ENCODE measurements at regions not wholly inside any gene's neighbourhood (a gene's known extent, or its start where the extent isn't known, plus 50 kb on each side); places are given as distances from the start of the nearest gene placed in this dataset.
A peak's percentile ranks its signal among the peaks of the same experiment; 100 is the strongest.

DNA sequence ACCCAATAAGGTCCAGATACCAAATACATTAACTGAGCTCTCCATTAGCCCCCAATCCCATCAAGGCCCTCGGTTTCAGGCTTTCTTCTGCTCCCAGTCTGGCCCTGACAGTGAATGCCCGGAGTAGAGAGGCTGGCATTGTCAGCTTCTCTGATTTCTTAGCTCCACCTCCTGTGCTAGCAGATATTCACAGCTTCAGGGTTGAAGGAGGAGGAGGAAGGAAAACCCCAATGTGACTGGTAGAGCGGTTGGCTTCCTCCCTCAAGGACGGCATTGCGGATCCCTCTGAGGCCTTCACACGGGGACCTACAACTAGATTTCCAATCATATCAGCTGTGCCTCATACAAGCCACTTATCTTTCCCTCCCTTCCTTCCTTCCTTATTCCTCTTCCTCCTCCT, 164.1 kb upstream of the SYNDIG1 start:
- Histone ChIP-seq H3K27ac (no peak overlapping the region), H3K9me3 (no peaks in the 10 kb centered on the region), H3K36me3 (no peaks in the 10 kb centered on the region), H3K27me3 (no peaks in the 10 kb centered on the region), H3K4me1 (no peaks in the 10 kb centered on the region), H3K4me3 (no peak overlapping the region)
- intact Hi-C loops (cut with DNase I): no loop called here
- peak in 1 of 2 donors; percentile 74 for DNase-seq (ENCODE audit: extremely low spot score in 2 of 2)
- TF ChIP-seq POLR2A (IDR thresholded peaks at IDR 0.05): no peak

DNA sequence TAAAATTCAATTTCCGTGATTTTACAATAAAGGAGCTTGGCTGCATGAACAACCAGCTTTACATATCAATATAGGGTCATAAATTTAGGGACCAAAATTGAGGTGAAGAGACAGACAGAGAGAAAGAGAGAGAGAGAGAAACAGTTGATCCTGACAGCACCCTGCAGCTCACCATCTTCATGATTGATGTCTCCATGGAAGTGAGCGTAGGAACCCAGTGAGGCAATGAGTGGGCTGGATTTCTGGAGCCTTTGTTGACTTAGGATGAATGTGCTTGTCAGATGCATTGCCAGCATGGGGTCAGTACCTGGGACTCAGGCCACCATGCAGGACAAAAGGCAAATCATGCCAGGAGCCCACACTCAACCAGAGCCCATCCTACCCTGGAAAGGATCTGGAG, 165.1 kb upstream of the SYNDIG1 start:
- Histone ChIP-seq H3K4me3 (no peak overlapping the region), H3K4me1 (no peaks in the 10 kb centered on the region), H3K36me3 (no peaks in the 10 kb centered on the region), H3K27ac (no peak overlapping the region), H3K27me3 (no peaks in the 10 kb centered on the region), H3K9me3 (no peaks in the 10 kb centered on the region)
- TF ChIP-seq, protein P1, sequence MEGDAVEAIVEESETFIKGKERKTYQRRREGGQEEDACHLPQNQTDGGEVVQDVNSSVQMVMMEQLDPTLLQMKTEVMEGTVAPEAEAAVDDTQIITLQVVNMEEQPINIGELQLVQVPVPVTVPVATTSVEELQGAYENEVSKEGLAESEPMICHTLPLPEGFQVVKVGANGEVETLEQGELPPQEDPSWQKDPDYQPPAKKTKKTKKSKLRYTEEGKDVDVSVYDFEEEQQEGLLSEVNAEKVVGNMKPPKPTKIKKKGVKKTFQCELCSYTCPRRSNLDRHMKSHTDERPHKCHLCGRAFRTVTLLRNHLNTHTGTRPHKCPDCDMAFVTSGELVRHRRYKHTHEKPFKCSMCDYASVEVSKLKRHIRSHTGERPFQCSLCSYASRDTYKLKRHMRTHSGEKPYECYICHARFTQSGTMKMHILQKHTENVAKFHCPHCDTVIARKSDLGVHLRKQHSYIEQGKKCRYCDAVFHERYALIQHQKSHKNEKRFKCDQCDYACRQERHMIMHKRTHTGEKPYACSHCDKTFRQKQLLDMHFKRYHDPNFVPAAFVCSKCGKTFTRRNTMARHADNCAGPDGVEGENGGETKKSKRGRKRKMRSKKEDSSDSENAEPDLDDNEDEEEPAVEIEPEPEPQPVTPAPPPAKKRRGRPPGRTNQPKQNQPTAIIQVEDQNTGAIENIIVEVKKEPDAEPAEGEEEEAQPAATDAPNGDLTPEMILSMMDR (IDR thresholded peaks at IDR 0.05): no peak
- TF ChIP-seq POLR2A (IDR thresholded peaks at IDR 0.05) (no peak), POLR2AphosphoS5 (IDR thresholded peaks at IDR 0.05; ENCODE audit: insufficient read depth in 1 of 2, low read depth in 1 of 2) (no peak)
- DNase-seq (ENCODE audit: extremely low spot score in 2 of 2): peak in 1 of 2 donors; percentile 71
- intact Hi-C loops (cut with DNase I): loop anchor here (5.0 kb wide), 1 partner anchor 613 kb away; no protein-coding TSS in a partner anchor

DNA sequence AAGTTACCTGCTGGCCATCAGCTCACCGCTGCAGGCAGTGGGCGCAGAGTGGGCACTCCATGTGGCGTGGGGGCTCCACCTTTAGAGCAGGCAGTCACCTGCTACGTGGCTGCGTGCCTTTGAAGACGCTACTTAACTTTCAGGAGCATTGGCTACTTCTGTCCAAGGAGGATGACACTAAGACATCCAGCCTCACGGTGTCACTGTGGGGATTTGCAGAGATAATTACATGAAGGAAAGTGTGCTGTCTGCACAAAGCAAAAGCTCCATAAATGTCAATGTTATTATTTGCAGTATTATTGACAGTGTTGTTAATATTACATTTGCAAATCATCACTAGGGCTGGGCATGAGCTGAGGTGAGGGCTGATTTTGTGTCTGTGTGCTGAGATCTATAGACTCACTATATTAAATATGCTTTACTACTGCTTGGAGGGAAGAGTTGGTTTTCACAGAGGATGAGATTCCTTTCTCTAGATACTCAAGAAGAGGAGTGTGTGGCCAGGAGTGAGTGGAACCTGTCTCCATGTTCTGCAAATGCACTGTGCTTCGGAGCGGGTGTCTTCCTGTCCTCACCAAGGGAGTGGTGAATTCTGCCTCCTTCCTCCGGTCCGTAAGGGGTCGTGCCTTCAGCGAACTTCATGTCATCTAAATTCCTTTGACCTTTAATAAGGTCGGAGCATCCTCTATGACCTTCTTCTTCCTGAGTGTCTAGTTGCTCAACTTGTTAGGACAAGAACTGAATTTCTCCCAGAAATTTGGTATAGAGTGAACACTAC, 165.8 kb upstream of the SYNDIG1 start:
- Histone ChIP-seq H3K36me3 (no peaks in the 10 kb centered on the region), H3K27me3 (no peaks in the 10 kb centered on the region), H3K4me1 (no peaks in the 10 kb centered on the region), H3K27ac (no peak overlapping the region), H3K9me3 (no peaks in the 10 kb centered on the region), H3K4me3 (no peak overlapping the region)
- no peak for TF ChIP-seq POLR2AphosphoS5 (IDR thresholded peaks at IDR 0.05; ENCODE audit: insufficient read depth in 1 of 2, low read depth in 1 of 2)
- TF ChIP-seq, protein P1 (IDR thresholded peaks at IDR 0.05): no peak
- TF ChIP-seq POLR2A (IDR thresholded peaks at IDR 0.05): no peak
- intact Hi-C loops (cut with DNase I): loop anchor here (5.0 kb wide), 1 partner anchor 614 kb away; no protein-coding TSS in a partner anchor
- peak in 1 of 2 donors; percentile 49 for DNase-seq (ENCODE audit: extremely low spot score in 2 of 2)

DNA sequence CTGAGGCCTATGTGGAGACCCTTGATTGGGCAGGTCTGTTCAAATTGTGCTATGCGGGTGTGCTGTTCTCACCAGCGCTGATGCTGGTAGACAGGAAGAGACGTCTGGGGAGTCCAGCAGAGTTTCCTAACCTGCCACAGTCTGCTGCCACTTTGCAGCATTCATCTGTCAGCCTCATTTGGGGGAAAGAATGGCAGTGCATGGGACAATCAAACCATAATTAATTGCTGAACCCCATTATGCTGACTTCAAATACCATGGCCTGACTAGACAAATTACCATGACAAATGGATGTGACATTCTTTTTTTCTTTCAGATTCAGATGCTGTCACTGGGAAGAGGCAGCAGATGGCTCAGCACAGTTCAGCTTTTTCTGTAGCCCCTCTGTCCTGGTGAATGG, 171.4 kb upstream of the SYNDIG1 start:
- H3K4me3 ChIP-seq: no peak overlapping the region
- no peak overlapping the region for H3K27ac ChIP-seq
- H3K27me3 ChIP-seq: no peaks in the 10 kb centered on the region
- TF ChIP-seq, protein P1 (IDR thresholded peaks at IDR 0.05): no peak
- TF ChIP-seq POLR2A (IDR thresholded peaks at IDR 0.05) (no peak), POLR2AphosphoS5 (IDR thresholded peaks at IDR 0.05; ENCODE audit: insufficient read depth in 1 of 2, low read depth in 1 of 2) (no peak)
- no peak for DNase-seq (ENCODE audit: extremely low spot score in 2 of 2)
- no peaks in the 10 kb centered on the region for H3K36me3 ChIP-seq
- intact Hi-C loops (cut with DNase I): no loop called here
- H3K4me1 ChIP-seq: no peaks in the 10 kb centered on the region
- H3K9me3 ChIP-seq: no peaks in the 10 kb centered on the region

DNA sequence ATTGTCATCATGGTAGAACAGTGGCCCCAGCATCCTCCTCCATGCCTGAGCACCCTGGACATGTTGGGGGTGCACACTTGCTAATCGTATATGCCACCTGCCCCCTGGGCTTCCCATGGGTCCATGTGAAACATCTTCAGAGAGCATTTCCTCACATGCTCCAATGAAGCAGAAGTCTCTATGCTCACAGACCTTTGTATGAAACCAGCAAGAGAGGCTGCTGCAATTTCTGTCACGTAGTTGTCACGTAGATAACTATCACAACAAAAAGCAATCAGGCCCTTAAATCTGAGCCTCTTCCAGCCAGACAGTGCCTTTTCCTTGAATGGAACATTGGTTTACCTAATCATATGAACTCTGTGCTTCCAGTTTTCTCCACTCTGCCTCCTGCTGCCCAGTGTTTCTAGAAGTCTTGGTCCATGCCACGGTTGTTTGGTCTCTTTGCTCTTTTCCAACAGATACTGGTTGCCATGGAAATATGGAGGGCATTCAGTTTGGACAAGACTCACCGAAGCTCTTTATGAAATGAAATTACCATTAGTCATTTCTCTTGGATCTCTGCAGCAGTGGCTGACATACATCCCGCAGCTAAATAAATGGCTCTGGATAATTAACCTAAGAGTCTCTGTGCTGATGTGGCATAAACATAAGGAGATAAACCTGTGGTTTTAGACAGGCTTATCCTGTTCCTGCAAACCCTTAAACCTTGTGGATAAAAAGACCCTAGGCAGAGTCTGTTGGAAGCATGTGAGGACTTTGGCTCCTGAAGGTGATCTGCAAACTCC, 172.8 kb upstream of the SYNDIG1 start:
- no peak for DNase-seq (ENCODE audit: extremely low spot score in 2 of 2)
- H3K9me3 ChIP-seq: no peaks in the 10 kb centered on the region
- TF ChIP-seq POLR2A (IDR thresholded peaks at IDR 0.05): no peak
- TF ChIP-seq POLR2AphosphoS5 (IDR thresholded peaks at IDR 0.05; ENCODE audit: insufficient read depth in 1 of 2, low read depth in 1 of 2): no peak
- TF ChIP-seq, protein P1 (IDR thresholded peaks at IDR 0.05): no peak
- H3K27me3 ChIP-seq: no peaks in the 10 kb centered on the region
- H3K27ac ChIP-seq: no peak overlapping the region
- no peaks in the 10 kb centered on the region for H3K4me1 ChIP-seq
- intact Hi-C loops (cut with DNase I): no loop called here
- no peak overlapping the region for H3K4me3 ChIP-seq
- H3K36me3 ChIP-seq: no peaks in the 10 kb centered on the region

All from vagina (tissue), 2 donors.